ENCODE measurements at regions not wholly inside any gene's neighbourhood (a gene's known extent, or its start where the extent isn't known, plus 50 kb on each side); places are given as distances from the start of the nearest gene placed in this dataset.

- Histone ChIP-seq H3K36me3 (ENCODE audit: control insufficient read depth, insufficient read depth, low read length) (no peaks in the 10 kb centered on the region), H3K27me3 (ENCODE audit: control insufficient read depth, insufficient read depth, low read length) (no peaks in the 10 kb centered on the region), H3K4me3 (ENCODE audit: low read depth, low read length) (no peak overlapping the region)
- no peak for TF ChIP-seq CTCF (IDR thresholded peaks at IDR 0.05; ENCODE audit: insufficient read depth, low read length, severe bottlenecking)
- FAIRE-seq (no peak), DNase-seq (ENCODE audit: low read depth) (no peak)
Observed at GRCh38 chr9:82598241-82599039, 464.5 kb downstream of the RASEF start.

DNA sequence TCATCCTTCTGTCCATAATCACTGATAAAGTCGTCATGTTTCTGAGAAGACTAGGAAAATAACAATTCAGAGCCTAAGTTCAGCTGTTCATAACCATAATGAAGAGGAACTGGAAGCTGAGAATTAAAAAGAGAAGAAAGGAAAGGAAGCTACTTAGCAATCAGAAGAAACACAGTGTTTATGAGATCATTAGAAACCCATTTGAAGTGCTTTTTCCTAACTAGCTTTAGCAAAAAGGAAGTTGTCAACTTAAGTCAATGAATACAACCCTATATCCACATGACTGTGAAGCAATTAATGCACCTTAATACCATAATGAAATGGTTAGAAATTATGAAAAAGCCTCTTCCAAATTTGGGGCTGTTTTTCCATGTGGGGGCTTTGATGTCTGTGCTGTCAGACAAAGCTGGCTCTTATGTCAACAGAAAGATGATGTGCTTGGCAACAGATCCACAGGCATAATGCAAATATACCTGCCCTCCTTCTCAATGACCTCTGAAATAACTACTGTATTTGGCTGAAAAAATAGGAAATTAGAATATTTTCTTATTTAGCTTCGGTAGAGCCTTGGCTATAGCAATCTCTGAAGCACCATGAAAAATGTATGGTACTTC lies 463.5 kb downstream of the RASEF start:
- no peak overlapping the region for H3K4me3 ChIP-seq (ENCODE audit: low read depth, low read length)
- DNase-seq (ENCODE audit: low read depth) (no peak), FAIRE-seq (no peak)
- no peaks in the 10 kb centered on the region for H3K27me3 ChIP-seq (ENCODE audit: control insufficient read depth, insufficient read depth, low read length)
- no peaks in the 10 kb centered on the region for H3K36me3 ChIP-seq (ENCODE audit: control insufficient read depth, insufficient read depth, low read length)
- no peak for TF ChIP-seq CTCF (IDR thresholded peaks at IDR 0.05; ENCODE audit: insufficient read depth, low read length, severe bottlenecking)

- H3K36me3 ChIP-seq (ENCODE audit: control insufficient read depth, insufficient read depth, low read length): no peaks in the 10 kb centered on the region
- DNase-seq (ENCODE audit: low read depth): no peak
- H3K4me3 ChIP-seq (ENCODE audit: low read depth, low read length): no peak overlapping the region
- H3K27me3 ChIP-seq (ENCODE audit: control insufficient read depth, insufficient read depth, low read length): no peaks in the 10 kb centered on the region
- FAIRE-seq: no peak
- TF ChIP-seq CTCF (IDR thresholded peaks at IDR 0.05; ENCODE audit: insufficient read depth, low read length, severe bottlenecking): no peak
Observed at GRCh38 chr9:82600536-82601292, 462.2 kb downstream of the RASEF start.

DNA sequence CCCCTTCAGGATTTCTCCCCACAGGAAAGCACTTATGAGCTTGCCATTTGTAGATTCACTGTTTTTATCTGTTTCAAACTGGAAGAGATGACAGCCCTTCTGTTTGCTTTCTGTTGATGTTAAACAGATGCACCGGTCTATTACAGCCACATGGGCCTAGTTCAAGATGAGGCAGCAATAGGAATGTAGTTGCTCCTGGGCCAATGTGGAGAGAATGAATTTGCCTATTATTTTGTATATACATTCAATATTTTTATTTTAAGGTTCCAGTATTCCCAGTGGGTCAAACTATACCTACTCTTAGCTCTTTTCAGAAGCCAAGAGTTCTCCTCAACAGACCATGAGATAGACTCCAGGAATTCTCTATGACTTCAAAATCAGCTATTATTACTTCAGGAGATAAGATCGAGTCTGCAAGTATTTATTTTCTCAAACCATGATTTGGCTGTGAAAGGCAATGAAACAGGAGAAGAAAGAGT lies 461.6 kb downstream of the RASEF start:
- H3K4me3 ChIP-seq (ENCODE audit: low read depth, low read length): no peak overlapping the region
- no peaks in the 10 kb centered on the region for H3K36me3 ChIP-seq (ENCODE audit: control insufficient read depth, insufficient read depth, low read length)
- FAIRE-seq (no peak), DNase-seq (ENCODE audit: low read depth) (no peak)
- TF ChIP-seq CTCF (IDR thresholded peaks at IDR 0.05; ENCODE audit: insufficient read depth, low read length, severe bottlenecking): no peak
- H3K27me3 ChIP-seq (ENCODE audit: control insufficient read depth, insufficient read depth, low read length): no peaks in the 10 kb centered on the region

DNA sequence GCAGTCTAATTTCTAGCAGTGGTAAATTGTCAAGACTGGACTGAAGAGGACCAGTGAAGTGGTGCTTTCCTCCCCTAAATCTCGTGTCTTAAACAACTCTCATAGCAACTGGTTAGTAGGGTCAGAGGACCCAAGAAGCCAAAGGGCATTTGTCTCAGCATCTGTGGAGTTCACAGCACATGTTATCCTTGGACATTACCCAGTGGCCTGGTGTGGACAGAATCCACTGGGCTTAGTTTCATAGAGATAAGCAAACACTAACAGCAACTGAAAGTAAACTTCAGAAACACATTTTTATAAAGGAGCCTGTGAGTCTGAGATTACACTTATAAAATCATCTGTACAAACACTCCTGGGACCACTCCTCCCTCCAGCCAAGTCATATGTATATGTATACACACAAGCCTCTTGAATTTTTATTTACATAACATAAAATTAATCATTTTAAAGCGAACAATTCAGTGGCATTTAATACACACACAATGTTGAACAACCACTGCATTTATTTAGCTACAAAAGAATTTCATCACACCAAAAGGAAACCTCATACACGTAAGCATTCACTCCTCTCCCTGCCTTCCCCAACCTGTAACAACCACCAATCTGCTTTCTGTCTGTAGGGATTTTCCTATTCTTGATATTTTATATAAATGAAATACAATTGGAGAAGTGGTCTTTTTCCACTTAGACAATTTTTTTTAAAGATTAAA lies 457.8 kb downstream of the RASEF start:
- no peak overlapping the region for H3K4me3 ChIP-seq (ENCODE audit: low read depth, low read length)
- H3K36me3 ChIP-seq (ENCODE audit: control insufficient read depth, insufficient read depth, low read length): no peaks in the 10 kb centered on the region
- TF ChIP-seq CTCF (IDR thresholded peaks at IDR 0.05; ENCODE audit: insufficient read depth, low read length, severe bottlenecking): no peak
- no peak for DNase-seq (ENCODE audit: low read depth)
- H3K27me3 ChIP-seq (ENCODE audit: control insufficient read depth, insufficient read depth, low read length): no peaks in the 10 kb centered on the region
- no peak for FAIRE-seq

Measured in bronchial epithelial cell (primary cell).